Thyroid gland (tissue), 4 donors: ENCODE measurements at regions not wholly inside any gene's neighbourhood (a gene's known extent, or its start where the extent isn't known, plus 50 kb on each side); places are given as distances from the start of the nearest gene placed in this dataset.

ENCODE experiments used
- CTCF ChIP-seq, 6 experiments: fragments of 200-600 bp in 3 of 6; fragments of 450-650 bp in 3 of 6; sonication (generic) in 3 of 6; IDR thresholded peaks; one replicate each; pipeline ENCODE4 v1.5.1; 2016 to 2019; ENCODE audit warnings: antibody characterized with exemption in 6 of 6, mild to moderate bottlenecking in 2 of 6, inconsistent platforms in 1 of 6, moderate library complexity in 1 of 6
- POLR2A ChIP-seq, 2 donors: fragments of 450-650 bp; IDR thresholded peaks; one replicate each; pipeline ENCODE4 v1.6.1; 2017; ENCODE audit warnings: antibody characterized with exemption in 2 of 2, mild to moderate bottlenecking in 2 of 2, moderate library complexity in 1 of 2

DNA sequence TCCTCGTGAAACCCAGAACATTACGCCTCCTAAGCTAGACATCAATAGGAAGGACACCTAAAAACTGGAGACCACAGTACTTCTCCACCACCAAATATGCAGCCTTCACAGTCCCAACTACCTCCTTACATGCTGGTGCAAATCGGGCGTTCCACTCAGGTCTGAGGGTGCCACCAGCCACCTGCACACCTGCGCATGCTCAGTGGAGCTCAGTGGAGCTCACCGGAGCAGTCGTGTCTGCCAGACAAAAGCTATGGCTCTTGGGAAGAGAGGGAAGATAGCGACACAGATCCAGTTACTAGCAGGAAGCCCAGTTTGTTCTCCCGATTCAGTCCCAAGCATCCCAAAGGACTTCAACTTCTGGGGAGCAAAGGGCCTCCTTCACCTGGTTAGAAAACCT is 237.1 kb downstream of the TSHZ3 start:
- no peak for TF ChIP-seq CTCF (IDR thresholded peaks at IDR 0.05)
- no peak for TF ChIP-seq POLR2A (IDR thresholded peaks at IDR 0.05)
